ENCODE measurements at regions not wholly inside any gene's neighbourhood (a gene's known extent, or its start where the extent isn't known, plus 50 kb on each side); places are given as distances from the start of the nearest gene placed in this dataset.

GRCh38 chr22:44399906-44400762 is 87.4 kb upstream of the SHISAL1 start:
- H3K27ac Mint-ChIP-seq, result no peak overlapping the region
- no peak overlapping the region for H3K4me3 Mint-ChIP-seq
- H3K4me1 Mint-ChIP-seq (ENCODE audit: low read depth), result no peaks in the 10 kb centered on the region
- no peaks in the 10 kb centered on the region for H3K9me3 Mint-ChIP-seq
- H3K27me3 Mint-ChIP-seq, result no peaks in the 10 kb centered on the region
- no peaks in the 10 kb centered on the region for H3K36me3 Mint-ChIP-seq (ENCODE audit: low read depth)
- DNase-seq, result peak; percentile 19

GRCh38 chr22:44398856-44399837 is 86.4 kb upstream of the SHISAL1 start:
- Mint-ChIP-seq H3K27ac (no peak overlapping the region), H3K36me3 (ENCODE audit: low read depth) (no peaks in the 10 kb centered on the region), H3K4me3 (no peak overlapping the region), H3K9me3 (no peaks in the 10 kb centered on the region), H3K27me3 (no peaks in the 10 kb centered on the region), H3K4me1 (ENCODE audit: low read depth) (no peaks in the 10 kb centered on the region)
- DNase-seq, result peak; percentile 9

- peak; percentile 12 for DNase-seq
- H3K27ac Mint-ChIP-seq, result no peak overlapping the region
- H3K36me3 Mint-ChIP-seq (ENCODE audit: low read depth), result no peaks in the 10 kb centered on the region
- H3K27me3 Mint-ChIP-seq, result no peaks in the 10 kb centered on the region
- H3K9me3 Mint-ChIP-seq, result no peaks in the 10 kb centered on the region
- no peaks in the 10 kb centered on the region for H3K4me1 Mint-ChIP-seq (ENCODE audit: low read depth)
- H3K4me3 Mint-ChIP-seq, result no peak overlapping the region
These were observed 84.3 kb upstream of the SHISAL1 start for GRCh38 chr22:44396727-44397722.

GRCh38 chr22:44396021-44396726 is 83.4 kb upstream of the SHISAL1 start:
- H3K9me3 Mint-ChIP-seq, result no peaks in the 10 kb centered on the region
- peak; percentile 12 for DNase-seq
- H3K4me1 Mint-ChIP-seq (ENCODE audit: low read depth), result no peaks in the 10 kb centered on the region
- no peak overlapping the region for H3K4me3 Mint-ChIP-seq
- no peak overlapping the region for H3K27ac Mint-ChIP-seq
- H3K36me3 Mint-ChIP-seq (ENCODE audit: low read depth), result no peaks in the 10 kb centered on the region
- H3K27me3 Mint-ChIP-seq, result no peaks in the 10 kb centered on the region

- H3K9me3 Mint-ChIP-seq, result no peaks in the 10 kb centered on the region
- H3K27me3 Mint-ChIP-seq, result no peaks in the 10 kb centered on the region
- peak; percentile 20 for DNase-seq
- H3K4me3 Mint-ChIP-seq, result no peak overlapping the region
- no peaks in the 10 kb centered on the region for H3K4me1 Mint-ChIP-seq (ENCODE audit: low read depth)
- H3K36me3 Mint-ChIP-seq (ENCODE audit: low read depth), result no peaks in the 10 kb centered on the region
- no peak overlapping the region for H3K27ac Mint-ChIP-seq
These were observed 82.6 kb upstream of the SHISAL1 start for GRCh38 chr22:44395118-44396005.

GRCh38 chr22:44394246-44395117 is 81.7 kb upstream of the SHISAL1 start:
- Mint-ChIP-seq H3K36me3 (ENCODE audit: low read depth) (no peaks in the 10 kb centered on the region), H3K9me3 (no peaks in the 10 kb centered on the region), H3K27me3 (no peaks in the 10 kb centered on the region), H3K27ac (no peak overlapping the region), H3K4me3 (no peak overlapping the region), H3K4me1 (ENCODE audit: low read depth) (no peaks in the 10 kb centered on the region)
- DNase-seq, result no peak

GRCh38 chr22:44393066-44393465 is 80.3 kb upstream of the SHISAL1 start:
- no peak for DNase-seq
- Mint-ChIP-seq H3K9me3 (no peaks in the 10 kb centered on the region), H3K36me3 (ENCODE audit: low read depth) (no peaks in the 10 kb centered on the region), H3K4me3 (no peak overlapping the region), H3K27ac (no peak overlapping the region), H3K27me3 (peaks cover 8% of the 10 kb centered on the region), H3K4me1 (ENCODE audit: low read depth) (no peaks in the 10 kb centered on the region)

GRCh38 chr22:44392446-44392921 is 79.7 kb upstream of the SHISAL1 start:
- no peak for DNase-seq
- Mint-ChIP-seq H3K36me3 (ENCODE audit: low read depth) (no peaks in the 10 kb centered on the region), H3K9me3 (no peaks in the 10 kb centered on the region), H3K4me3 (no peak overlapping the region), H3K27ac (no peak overlapping the region), H3K27me3 (peaks cover 8% of the 10 kb centered on the region), H3K4me1 (ENCODE audit: low read depth) (no peaks in the 10 kb centered on the region)

GRCh38 chr22:44391481-44392445 is 79.0 kb upstream of the SHISAL1 start:
- no peak overlapping the region for H3K27ac Mint-ChIP-seq
- H3K4me3 Mint-ChIP-seq, result no peak overlapping the region
- H3K9me3 Mint-ChIP-seq, result no peaks in the 10 kb centered on the region
- DNase-seq, result no peak
- no peaks in the 10 kb centered on the region for H3K36me3 Mint-ChIP-seq (ENCODE audit: low read depth)
- H3K27me3 Mint-ChIP-seq, result peaks cover 8% of the 10 kb centered on the region
- H3K4me1 Mint-ChIP-seq (ENCODE audit: low read depth), result no peaks in the 10 kb centered on the region

- Mint-ChIP-seq H3K4me3 (no peak overlapping the region), H3K27me3 (peaks cover 8% of the 10 kb centered on the region), H3K27ac (no peak overlapping the region), H3K4me1 (ENCODE audit: low read depth) (no peaks in the 10 kb centered on the region), H3K9me3 (no peaks in the 10 kb centered on the region), H3K36me3 (ENCODE audit: low read depth) (no peaks in the 10 kb centered on the region)
- no peak for DNase-seq
These were observed 78.3 kb upstream of the SHISAL1 start for GRCh38 chr22:44391015-44391414.

GRCh38 chr22:44390613-44390970 is 77.8 kb upstream of the SHISAL1 start:
- no peak overlapping the region for H3K27ac Mint-ChIP-seq

More at GRCh38 chr22:44390613-44390970, 77.8 kb upstream of the SHISAL1 start:
- H3K27me3 Mint-ChIP-seq, result peaks cover 8% of the 10 kb centered on the region
- H3K9me3 Mint-ChIP-seq, result no peaks in the 10 kb centered on the region
- H3K36me3 Mint-ChIP-seq (ENCODE audit: low read depth), result no peaks in the 10 kb centered on the region
- no peaks in the 10 kb centered on the region for H3K4me1 Mint-ChIP-seq (ENCODE audit: low read depth)
- DNase-seq, result no peak
- no peak overlapping the region for H3K4me3 Mint-ChIP-seq
